ENCODE measurements at regions not wholly inside any gene's neighbourhood (a gene's known extent, or its start where the extent isn't known, plus 50 kb on each side); places are given as distances from the start of the nearest gene placed in this dataset.

GRCh38 chr12:72082986-72083820 lies 144.6 kb downstream of the TPH2 start:
- no peak for DNase-seq (ENCODE audit: low spot score)

GRCh38 chr12:72084061-72084460 lies 145.4 kb downstream of the TPH2 start:
- no peak for DNase-seq (ENCODE audit: low spot score)

- no peak for DNase-seq (ENCODE audit: low spot score)
Measured at GRCh38 chr12:72084880-72085279, 146.2 kb downstream of the TPH2 start.

- DNase-seq (ENCODE audit: low spot score) = no peak
Measured at GRCh38 chr12:72089678-72090077, 151.0 kb downstream of the TPH2 start.

- no peak for DNase-seq (ENCODE audit: low spot score)
Measured at GRCh38 chr12:72093424-72093823, 154.8 kb downstream of the TPH2 start.

- no peak for DNase-seq (ENCODE audit: low spot score)
Measured at GRCh38 chr12:72093930-72094329, 155.3 kb downstream of the TPH2 start.

- DNase-seq (ENCODE audit: low spot score) = no peak
Measured at GRCh38 chr12:72094490-72094889, 155.8 kb downstream of the TPH2 start.

- no peak for DNase-seq (ENCODE audit: low spot score)
Measured at GRCh38 chr12:72095025-72095424, 156.4 kb downstream of the TPH2 start.

- DNase-seq (ENCODE audit: low spot score) = no peak
Measured at GRCh38 chr12:72098622-72099021, 160.0 kb downstream of the TPH2 start.

- DNase-seq (ENCODE audit: low spot score) = no peak
Measured at GRCh38 chr12:72100854-72101253, 162.2 kb downstream of the TPH2 start.

- no peak for DNase-seq (ENCODE audit: low spot score)
Measured at GRCh38 chr12:72102150-72102549, 163.5 kb downstream of the TPH2 start.

GRCh38 chr12:72105849-72106248 lies 166.3 kb upstream of the TRHDE start:
- DNase-seq (ENCODE audit: low spot score) = no peak

- DNase-seq (ENCODE audit: low spot score) = no peak
Measured at GRCh38 chr12:72110937-72111650, 161.1 kb upstream of the TRHDE start.

- no peak for DNase-seq (ENCODE audit: low spot score)
Measured at GRCh38 chr12:72111706-72112105, 160.5 kb upstream of the TRHDE start.

GRCh38 chr12:72133497-72134055 lies 138.6 kb upstream of the TRHDE start:
- no peak for DNase-seq (ENCODE audit: low spot score)

GRCh38 chr12:72134246-72135020 lies 137.7 kb upstream of the TRHDE start:
- no peak for DNase-seq (ENCODE audit: low spot score)

GRCh38 chr12:72135021-72135301 lies 137.2 kb upstream of the TRHDE start:
- no peak for DNase-seq (ENCODE audit: low spot score)

GRCh38 chr12:72136792-72137191 lies 135.4 kb upstream of the TRHDE start:
- no peak for DNase-seq (ENCODE audit: low spot score)

- no peak for DNase-seq (ENCODE audit: low spot score)
Measured at GRCh38 chr12:72139411-72139810, 132.8 kb upstream of the TRHDE start.

GRCh38 chr12:72141381-72141780 lies 130.8 kb upstream of the TRHDE start:
- peak; percentile 3 for DNase-seq (ENCODE audit: low spot score)

- no peak for DNase-seq (ENCODE audit: low spot score)
Measured at GRCh38 chr12:72144553-72144952, 127.6 kb upstream of the TRHDE start.

GRCh38 chr12:72146495-72146894 lies 125.7 kb upstream of the TRHDE start:
- DNase-seq (ENCODE audit: low spot score) = no peak

GRCh38 chr12:72148709-72149108 lies 123.5 kb upstream of the TRHDE start:
- DNase-seq (ENCODE audit: low spot score) = no peak

Measured in AG08395 (cell line).